HG03575 (cell line): ENCODE measurements at regions not wholly inside any gene's neighbourhood (a gene's known extent, or its start where the extent isn't known, plus 50 kb on each side); places are given as distances from the start of the nearest gene placed in this dataset.

Source experiments
- ATAC-seq: cut with Tn5 transposase; IDR thresholded peaks from one replicate; pipeline ENCODE4 v1.9.1; 2021; ENCODE audit not compliant: unreplicated experiment, insufficient number of reproducible peaks, low FRiP score; ENCODE audit errors: extremely low read depth

DNA sequence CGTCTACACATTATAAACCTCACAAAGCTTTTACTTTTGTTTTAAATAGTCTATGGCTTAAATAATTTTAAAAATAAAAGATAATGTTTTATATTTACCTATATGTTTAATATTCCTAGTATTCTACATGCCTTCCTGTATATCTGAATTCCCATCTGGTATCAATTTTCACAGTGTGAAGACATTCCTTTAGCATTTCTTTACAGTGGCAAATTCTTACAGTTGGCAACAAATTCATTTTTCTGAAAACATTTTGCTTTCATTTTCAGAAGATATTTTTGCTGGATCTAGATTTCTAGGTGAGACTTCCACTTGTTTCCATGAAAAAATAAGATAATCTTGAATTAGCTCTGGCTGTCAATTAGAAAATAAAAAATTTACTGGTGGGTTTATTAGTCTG, 471.4 kb upstream of the NAALADL2 start:
- no peak for ATAC-seq

GRCh38 chr3:174397848-174398247, 461.3 kb upstream of the NAALADL2 start:
- no peak for ATAC-seq

GRCh38 chr3:174398761-174399160, 460.4 kb upstream of the NAALADL2 start:
- ATAC-seq, result no peak

GRCh38 chr3:174403831-174404230, 455.3 kb upstream of the NAALADL2 start:
- no peak for ATAC-seq

GRCh38 chr3:174408310-174408709, 450.8 kb upstream of the NAALADL2 start:
- no peak for ATAC-seq

DNA sequence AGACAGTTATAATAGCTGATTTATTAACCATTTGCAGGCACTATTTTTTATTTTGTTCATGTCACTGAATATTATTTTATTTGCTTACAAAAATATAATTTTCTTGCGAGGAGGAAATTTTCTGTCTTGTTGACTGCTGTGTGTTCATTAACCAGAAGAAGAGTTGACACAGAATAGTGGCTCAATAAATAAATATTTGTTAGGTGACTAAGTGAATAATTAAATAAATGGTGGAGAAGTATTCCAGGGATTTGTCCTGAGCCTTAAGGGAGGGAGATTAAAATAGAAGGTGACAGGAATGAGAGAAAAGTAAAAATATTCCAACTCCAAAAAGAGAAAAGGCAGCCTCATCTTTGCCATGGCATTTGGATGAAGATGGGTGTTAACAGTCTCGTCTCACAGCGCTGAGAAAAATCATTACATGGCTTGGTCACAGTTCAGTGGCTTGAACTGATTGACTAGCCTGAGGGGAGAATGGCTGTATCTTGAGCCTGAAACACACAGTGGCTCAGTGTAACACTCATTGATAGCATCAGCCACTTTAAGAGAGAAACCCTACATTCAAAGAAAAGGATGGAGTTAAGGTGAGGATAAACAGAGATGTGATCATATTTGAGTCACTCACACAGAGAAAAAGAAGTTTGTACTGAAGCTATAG, 449.9 kb upstream of the NAALADL2 start:
- no peak for ATAC-seq

DNA sequence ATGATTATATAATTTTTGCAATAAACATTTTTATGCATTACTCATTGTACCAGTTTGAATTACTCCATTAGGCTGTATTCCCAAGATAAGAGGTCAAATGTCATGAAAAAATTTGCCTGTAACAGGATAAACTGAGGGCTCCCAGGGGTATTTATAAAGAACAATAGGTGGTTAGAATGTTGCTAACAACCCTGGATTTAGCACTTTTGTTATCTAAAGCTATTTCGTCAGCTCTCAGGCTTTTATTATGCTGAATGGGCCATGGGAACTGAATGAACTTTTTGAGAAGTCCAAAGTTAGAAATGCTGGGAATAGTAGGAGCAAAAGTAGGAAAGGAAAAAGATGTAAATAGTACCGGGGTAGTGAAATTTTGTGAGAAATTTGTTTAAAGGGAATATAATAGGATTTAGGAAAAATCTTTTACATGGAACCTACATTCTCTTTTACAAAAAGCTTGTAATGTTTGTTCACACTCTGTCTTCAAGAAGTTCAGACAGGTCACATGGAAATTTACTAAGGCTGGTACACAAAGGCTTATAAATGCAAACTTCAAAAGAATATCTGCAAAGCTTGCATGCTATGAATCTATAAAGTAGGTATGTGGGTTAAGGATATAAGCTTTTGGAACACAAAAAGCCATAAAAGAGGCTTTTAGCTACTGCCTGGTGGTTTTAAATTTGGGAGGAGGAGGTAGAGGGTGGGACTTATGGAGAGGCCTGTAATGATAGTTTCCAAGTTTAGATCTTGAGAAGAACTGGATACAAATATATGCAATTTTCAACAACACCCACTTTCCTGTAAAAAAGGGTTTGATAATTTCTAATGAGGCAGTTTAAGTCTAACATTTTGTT, 445.8 kb upstream of the NAALADL2 start:
- no peak for ATAC-seq

DNA sequence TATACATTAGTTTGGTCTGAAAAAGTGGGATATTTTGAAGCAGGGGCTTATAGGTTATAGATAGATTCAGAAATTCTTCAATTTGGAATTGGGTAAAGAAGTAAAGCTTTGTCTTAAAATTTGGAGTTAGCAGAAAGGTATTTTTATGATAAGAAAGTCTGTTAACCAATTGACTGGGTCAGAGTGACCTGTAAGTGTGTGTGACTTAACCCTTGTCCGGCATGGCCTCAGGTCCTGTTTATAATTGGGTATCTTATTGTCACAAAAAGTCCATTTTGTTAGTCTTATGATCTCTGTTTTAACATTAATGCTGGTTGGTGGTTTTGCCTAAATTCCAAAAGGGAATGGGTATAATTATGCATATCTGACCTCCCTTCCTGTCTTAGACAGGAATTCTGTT, 444.2 kb upstream of the NAALADL2 start:
- ATAC-seq, result no peak

DNA sequence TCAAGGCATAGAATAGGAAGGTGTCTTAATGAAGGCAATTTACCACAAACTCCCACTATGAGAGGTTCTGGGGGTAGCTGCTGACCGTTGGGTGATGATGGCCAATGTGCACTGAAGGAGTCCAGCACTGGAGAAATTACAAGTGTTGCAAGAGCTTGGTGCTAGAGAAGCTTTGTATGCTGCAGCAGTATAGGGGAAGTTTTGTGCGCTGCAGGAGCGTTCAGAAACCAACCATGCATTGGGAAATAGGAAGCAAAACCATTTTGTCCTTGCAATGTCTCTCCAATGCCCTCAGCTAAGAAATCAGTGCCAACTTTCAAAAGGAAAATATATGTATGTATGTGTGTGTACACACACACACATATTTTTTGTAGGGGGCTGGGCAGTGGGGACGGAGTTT, 441.6 kb upstream of the NAALADL2 start:
- no peak for ATAC-seq

GRCh38 chr3:174419216-174419615, 439.9 kb upstream of the NAALADL2 start:
- ATAC-seq, result no peak

- no peak for ATAC-seq
Measured at GRCh38 chr3:174423936-174424335, 435.2 kb upstream of the NAALADL2 start.

DNA sequence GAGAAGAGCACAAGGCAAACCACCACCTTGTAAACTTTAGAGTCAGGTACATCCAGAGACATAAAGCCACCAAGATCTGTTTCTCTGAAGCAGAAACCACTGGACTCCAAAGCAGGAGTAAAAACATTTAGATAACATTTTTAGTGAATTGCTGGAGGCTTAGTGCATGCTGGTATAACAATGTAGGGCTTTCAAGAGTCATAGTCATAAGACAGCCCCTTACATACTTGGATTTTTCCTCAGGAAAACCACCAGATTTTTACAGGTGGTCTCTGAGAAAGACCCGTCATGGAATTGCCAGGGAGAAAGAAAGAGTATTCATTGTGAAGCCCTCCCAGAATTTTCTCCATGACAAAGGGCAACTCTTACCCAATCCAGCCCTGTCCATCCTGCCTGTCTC, 434.5 kb upstream of the NAALADL2 start:
- no peak for ATAC-seq

DNA sequence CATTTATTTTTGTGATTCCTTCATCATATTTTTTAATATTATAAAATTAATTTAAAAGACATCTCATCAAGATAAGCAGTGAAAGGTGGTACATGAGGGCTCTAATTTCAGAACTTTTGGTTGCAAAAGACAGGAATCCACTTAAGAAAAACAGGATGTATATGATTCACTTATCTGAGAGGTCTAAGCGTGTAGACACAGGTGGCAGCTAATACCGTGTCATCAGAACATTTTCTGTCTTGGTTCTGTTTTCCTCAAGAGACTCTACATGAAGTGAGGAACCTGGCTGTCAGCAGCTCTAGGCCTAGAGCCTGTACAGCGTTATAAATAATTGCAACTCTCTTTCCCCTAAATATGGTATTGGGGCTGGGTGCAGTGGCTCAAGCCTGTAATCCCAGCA, 433.7 kb upstream of the NAALADL2 start:
- no peak for ATAC-seq

GRCh38 chr3:174430986-174431385, 428.1 kb upstream of the NAALADL2 start:
- ATAC-seq, result no peak

- ATAC-seq, result no peak
Measured at GRCh38 chr3:174431717-174432116, 427.4 kb upstream of the NAALADL2 start.

GRCh38 chr3:174436367-174436766, 422.8 kb upstream of the NAALADL2 start:
- no peak for ATAC-seq

- ATAC-seq, result no peak
Measured at GRCh38 chr3:174438501-174439145, 420.5 kb upstream of the NAALADL2 start.

GRCh38 chr3:174439331-174440252, 419.5 kb upstream of the NAALADL2 start:
- no peak for ATAC-seq

DNA sequence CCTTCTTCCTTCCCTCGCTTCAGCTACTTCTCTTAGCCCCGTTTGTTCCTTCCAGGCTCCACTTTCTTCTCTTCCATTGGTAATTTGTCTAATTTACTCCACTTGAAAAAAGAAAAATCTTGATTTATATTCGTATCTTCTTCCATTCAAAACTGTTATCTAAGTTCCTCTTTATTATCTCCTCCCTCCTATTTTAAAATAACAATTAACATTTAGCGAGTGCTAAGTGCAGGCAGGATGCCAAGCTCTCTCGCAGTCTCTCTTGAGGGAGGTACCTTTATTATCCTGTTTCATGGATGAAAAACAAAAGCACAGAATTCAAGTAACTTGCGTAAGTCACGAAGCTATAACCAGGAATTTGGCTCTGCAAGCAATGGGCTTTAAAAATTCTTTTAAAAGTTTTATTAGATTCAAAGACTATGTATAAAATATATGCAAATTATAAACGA, 418.9 kb upstream of the NAALADL2 start:
- ATAC-seq, result no peak
